Kidney (tissue), 13 donors: ENCODE measurements at regions not wholly inside any gene's neighbourhood (a gene's known extent, or its start where the extent isn't known, plus 50 kb on each side); places are given as distances from the start of the nearest gene placed in this dataset.

Source experiments
- DNase-seq, 5 donors: peaks; one replicate each; pipeline ENCODE4 v3.0.0-alpha.2; 2013 to 2020
- FAIRE-seq: peaks from 2 replicates; lab custom pipeline; 2012; peaks lifted over from hg19 to GRCh38; lab: Jason Lieb, UNC
- H3K27ac ChIP-seq, 2 donors: one replicate each; pipeline ENCODE4 v1.7.0; 2013; ENCODE audit warnings: low read depth in 2 of 2, low read length in 2 of 2, inconsistent platforms in 1 of 2
- H3K27me3 ChIP-seq: one replicate; pipeline ENCODE4 v1.7.1; 2013; ENCODE audit warnings: low read length, inconsistent platforms; ENCODE audit not compliant: control insufficient read depth, insufficient read depth
- H3K36me3 ChIP-seq, 3 donors: one replicate each; pipeline versions ENCODE4 v1.7.0 to v1.7.1; 2013; ENCODE audit warnings: low read length in 3 of 3, control low read depth in 1 of 3, inconsistent platforms in 1 of 3; ENCODE audit not compliant: insufficient read depth in 3 of 3, control insufficient read depth in 2 of 3
- H3K4me1 ChIP-seq, 3 donors: one replicate each; pipeline versions ENCODE4 v1.7.0 to v1.7.1; 2013; ENCODE audit warnings: low read length in 3 of 3, inconsistent platforms in 1 of 3, low read depth in 1 of 3; ENCODE audit not compliant: control insufficient read depth in 2 of 3, insufficient read depth in 2 of 3
- H3K4me3 ChIP-seq, 3 donors: one replicate each; pipeline versions ENCODE4 v1.7.0 to v1.8.1; 2013; ENCODE audit warnings: low read length in 3 of 3, control low read depth in 1 of 3, inconsistent platforms in 1 of 3
- H3K9ac ChIP-seq, 3 donors: one replicate each; pipeline versions ENCODE4 v1.7.0 to v1.7.1; 2013; ENCODE audit warnings: low read length in 3 of 3, control low read depth in 1 of 3, inconsistent platforms in 1 of 3
- H3K9me3 ChIP-seq, 3 donors: one replicate each; pipeline versions ENCODE4 v1.7.0 to v1.7.1; 2013; ENCODE audit warnings: low read length in 3 of 3, control low read depth in 1 of 3, inconsistent platforms in 1 of 3; ENCODE audit not compliant: control insufficient read depth in 2 of 3, insufficient read depth in 1 of 3
- CTCF ChIP-seq: IDR thresholded peaks from 3 replicates; pipeline ENCODE4 v1.5.1; 2012; ENCODE audit warnings: mild to moderate bottlenecking, moderate library complexity, borderline replicate concordance; ENCODE audit not compliant: insufficient read depth; ENCODE audit errors: extremely low read depth
- intact Hi-C: fragments of 100-400 bp; cut with DNase I; formaldehyde crosslinking; loops from one replicate; pipeline ENCODE4 v1.11.1; 2022
- donor health status: control.
- donor health status: control.
- donor health status: control.
- donor health status: control.
- donor health status: control.
- donor health status: DM: yes; HTN: yes; CAD: no.
- donor health status: Normal renal cell carcinoma (clear cell type).

GRCh38 chr4:100093091-100093866 lies 97.0 kb downstream of the DDIT4L start:
- peak; percentile 86 to 94 (median 89) for DNase-seq
- Histone ChIP-seq H3K36me3 (no peaks in the 10 kb centered on the region), H3K9ac (peak overlapping the region in 1 of 3 donors; percentile 42), H3K4me3 (no peak overlapping the region), H3K27ac (peak overlapping the region; percentile 45 to 59), H3K4me1 (peaks cover 0 to 14% (median 2%) of the 10 kb centered on the region in 3 donors), H3K9me3 (no peaks in the 10 kb centered on the region), H3K27me3 (no peaks in the 10 kb centered on the region)
- intact Hi-C loops: no loop called here
- TF ChIP-seq CTCF: peak; percentile 53
- FAIRE-seq: peak; percentile 54

- DNase-seq (no peak), FAIRE-seq (no peak)
- Histone ChIP-seq H3K4me1 (peaks cover 0 to 2% (median 0%) of the 10 kb centered on the region in 3 donors), H3K27ac (no peak overlapping the region), H3K4me3 (no peak overlapping the region), H3K9ac (no peak overlapping the region), H3K9me3 (no peaks in the 10 kb centered on the region), H3K36me3 (no peaks in the 10 kb centered on the region), H3K27me3 (no peaks in the 10 kb centered on the region)
- no peak for TF ChIP-seq CTCF
- intact Hi-C loops: no loop called here
Measured at GRCh38 chr4:100087743-100088142, 102.5 kb downstream of the DDIT4L start.

- no peaks in the 10 kb centered on the region for H3K4me1 ChIP-seq
- no peak for TF ChIP-seq CTCF
- no peak for FAIRE-seq
Measured at GRCh38 chr4:100086766-100087431, 103.4 kb downstream of the DDIT4L start.

More at GRCh38 chr4:100086766-100087431, 103.4 kb downstream of the DDIT4L start:
- Histone ChIP-seq H3K36me3 (no peaks in the 10 kb centered on the region), H3K9ac (no peak overlapping the region), H3K4me3 (no peak overlapping the region), H3K27me3 (no peaks in the 10 kb centered on the region), H3K9me3 (no peaks in the 10 kb centered on the region), H3K27ac (no peak overlapping the region)
- DNase-seq: no peak
- intact Hi-C loops: no loop called here
